Motor neuron (in vitro differentiated cells): ENCODE measurements at regions not wholly inside any gene's neighbourhood (a gene's known extent, or its start where the extent isn't known, plus 50 kb on each side); places are given as distances from the start of the nearest gene placed in this dataset.

ENCODE experiments used
- ATAC-seq, 8 experiments: fragments of 200-7000 bp; cut with Tn5 transposase; replicated peaks in 6 of 8; 2 replicates each; pipeline ENCODE4 v1.8.0; 2021; ENCODE audit warnings: mild to moderate bottlenecking in 8 of 8, moderate library complexity in 8 of 8
- H3K27ac ChIP-seq, 2 donors: fragments of 250-450 bp; sonication (Bioruptor Pico); 2 replicates each; pipeline ENCODE4 v1.9.0; 2021; ENCODE audit warnings: antibody characterized with exemption in 2 of 2, mild to moderate bottlenecking in 2 of 2, moderate library complexity in 1 of 2
- H3K4me1 ChIP-seq, 2 donors: fragments of 250-450 bp; sonication (Bioruptor Pico); replicated peaks in 1 of 2; 2 replicates each; pipeline ENCODE4 v1.6.1; 2021; ENCODE audit warnings: antibody characterized with exemption in 2 of 2, mild to moderate bottlenecking in 2 of 2, moderate library complexity in 1 of 2
- H3K4me3 ChIP-seq, 5 donors: fragments of 250-450 bp; sonication (Bioruptor Pico); 2 replicates each; pipeline ENCODE4 v1.9.0; 2021; ENCODE audit warnings: antibody characterized with exemption in 5 of 5, mild to moderate bottlenecking in 5 of 5, moderate library complexity in 4 of 5
- WGBS, 10 experiments: fragments of 450-650 bp; shearing (Covaris generic); methylation state at CpG; one replicate each; pipeline ENCODE4 v1.0.0; 2022; 5-methylcytosine and 5-hydroxymethylcytosine counted together
- in situ Hi-C, 9 experiments: fragments of 400-800 bp; cut with MboI; loops; one replicate each; pipeline ENCODE4 v1.15.0; 2021; ENCODE audit warnings: low sequenced_read_pairs in 9 of 9, low pct_unique_long_range_greater_than_20kb in 2 of 9; ENCODE audit not compliant: unreplicated experiment in 9 of 9

DNA sequence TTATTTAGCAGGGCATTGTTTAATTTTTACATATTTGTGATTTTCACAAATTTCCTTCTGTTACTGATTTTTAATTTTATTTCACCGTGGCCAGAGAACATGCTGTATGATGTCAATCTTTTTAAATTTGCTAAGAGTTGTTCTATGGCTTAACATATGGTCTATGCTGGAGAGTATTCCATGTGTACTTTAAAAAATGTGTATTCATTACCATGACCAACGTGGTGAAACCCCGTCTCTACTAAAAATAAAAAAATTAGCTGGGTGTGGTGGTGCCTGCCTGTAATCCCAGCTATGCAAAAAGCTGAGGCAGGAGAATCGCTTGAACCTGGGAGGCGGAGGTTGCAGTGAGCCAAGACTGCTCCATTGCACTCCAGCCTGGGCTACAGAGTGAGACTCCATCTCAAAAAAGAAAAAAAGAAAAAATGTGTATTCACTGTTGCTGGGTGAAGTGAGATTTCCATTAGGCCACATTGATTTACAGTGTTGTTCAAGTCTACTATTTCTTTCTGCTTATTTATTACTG lies 258.2 kb downstream of the EDEM1 start:
- Histone ChIP-seq H3K4me3 (no peak overlapping the region), H3K27ac (no peak overlapping the region), H3K4me1 (no peaks in the 10 kb centered on the region)
- ATAC-seq, result peak in 2 of 8 experiments; percentile 60 to 77
- in situ Hi-C loops, result loop anchor here in 1 of 9 experiments (25.0 kb wide), 2 partner anchors 267 to 1342 kb away; no protein-coding TSS in a partner anchor
- WGBS, 10 experiments, result 0 to 81% (median 52%) methylated on average over 2 to 5 of the region's 5 CpGs; no CpG with 5 or more reads in 2 of the 10 experiments

GRCh38 chr3:5448246-5448645 lies 260.7 kb downstream of the EDEM1 start:
- Histone ChIP-seq H3K4me3 (no peak overlapping the region), H3K4me1 (no peaks in the 10 kb centered on the region), H3K27ac (no peak overlapping the region)
- WGBS, 10 experiments, result 4 to 94% (median 62%) methylated on average over 2 to 5 of the region's 5 CpGs
- no peak for ATAC-seq
- in situ Hi-C loops, result loop anchor here in 1 of 9 experiments (25.0 kb wide), 2 partner anchors 264 to 1339 kb away; no protein-coding TSS in a partner anchor

- WGBS, 10 experiments, result 7 to 100% (median 27%) methylated on average over 1 to 2 of the region's 2 CpGs; no CpG with 5 or more reads in 4 of the 10 experiments
- Histone ChIP-seq H3K27ac (no peak overlapping the region), H3K4me3 (no peak overlapping the region), H3K4me1 (no peaks in the 10 kb centered on the region)
- peak in 3 of 8 experiments; percentile 26 to 39 (median 37) for ATAC-seq
- in situ Hi-C loops, result loop anchor here in 1 of 9 experiments (25.0 kb wide), 2 partner anchors 263 to 1338 kb away; no protein-coding TSS in a partner anchor
Measured at GRCh38 chr3:5448816-5449215, 261.3 kb downstream of the EDEM1 start.

GRCh38 chr3:5456199-5456598 lies 268.7 kb downstream of the EDEM1 start:
- in situ Hi-C loops, result no loop called here
- WGBS, 10 experiments, result 0 to 80% (median 0%) methylated on average over 1 of the region's 1 CpG; no CpG with 5 or more reads in 5 of the 10 experiments
- Histone ChIP-seq H3K27ac (no peak overlapping the region), H3K4me3 (no peak overlapping the region), H3K4me1 (no peaks in the 10 kb centered on the region)
- ATAC-seq, result no peak

- in situ Hi-C loops, result no loop called here
Measured at GRCh38 chr3:5458526-5458925, 271.0 kb downstream of the EDEM1 start.

DNA sequence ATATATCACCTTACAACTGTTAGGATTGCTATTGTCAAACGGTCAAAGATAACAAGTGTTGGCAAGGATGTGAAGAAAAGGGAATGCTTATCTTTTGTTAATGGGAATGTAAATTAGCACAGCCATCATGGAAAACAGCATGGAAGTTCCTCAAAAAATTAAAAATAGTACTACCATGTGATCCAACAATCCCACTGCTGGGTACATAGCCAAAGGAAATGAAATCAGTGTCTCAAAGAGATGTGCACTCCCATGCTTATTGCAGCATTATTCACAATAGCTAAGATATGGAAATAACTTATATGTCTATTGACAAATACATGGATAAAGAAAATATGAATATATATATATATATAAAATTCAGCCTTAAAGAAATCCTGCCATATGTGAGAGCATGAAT lies 274.6 kb downstream of the EDEM1 start:
- in situ Hi-C loops, result no loop called here
- no peak overlapping the region for H3K27ac ChIP-seq
- H3K4me3 ChIP-seq, result no peak overlapping the region
- 0 to 73% (median 40%) methylated on average over 1 of the region's 1 CpG; no CpG with 5 or more reads in 1 of the 10 experiments for WGBS, 10 experiments
- H3K4me1 ChIP-seq, result no peaks in the 10 kb centered on the region
- no peak for ATAC-seq

More at GRCh38 chr3:5458526-5458925, 271.0 kb downstream of the EDEM1 start:
- H3K4me3 ChIP-seq, result no peak overlapping the region
- H3K4me1 ChIP-seq, result no peaks in the 10 kb centered on the region
- no peak overlapping the region for H3K27ac ChIP-seq
- ATAC-seq, result no peak

DNA sequence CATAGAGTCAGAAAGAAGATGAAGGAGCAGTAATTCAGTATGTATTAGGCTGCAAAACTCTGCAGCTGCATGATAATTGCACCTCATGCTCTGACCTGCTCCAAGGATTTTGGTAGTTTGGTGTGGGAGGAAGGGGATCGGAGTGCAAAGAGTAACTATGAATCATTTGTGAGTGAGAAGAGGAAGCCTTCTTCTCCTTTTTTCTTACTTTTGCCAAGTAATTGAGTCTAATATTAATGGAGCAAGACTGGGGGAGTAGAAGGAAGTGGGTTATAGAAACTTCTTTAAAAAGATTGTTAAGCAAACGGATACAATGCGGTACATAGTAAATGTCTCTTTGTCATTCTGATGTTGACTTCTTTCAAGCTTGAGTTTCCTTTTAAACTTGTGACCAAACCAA lies 276.5 kb downstream of the EDEM1 start:
- in situ Hi-C loops, result no loop called here
- WGBS, 10 experiments, result 8 to 88% (median 52%) methylated on average over 1 to 3 of the region's 3 CpGs; no CpG with 5 or more reads in 1 of the 10 experiments
- Histone ChIP-seq H3K4me1 (no peaks in the 10 kb centered on the region), H3K4me3 (no peak overlapping the region), H3K27ac (no peak overlapping the region)
- ATAC-seq, result no peak

DNA sequence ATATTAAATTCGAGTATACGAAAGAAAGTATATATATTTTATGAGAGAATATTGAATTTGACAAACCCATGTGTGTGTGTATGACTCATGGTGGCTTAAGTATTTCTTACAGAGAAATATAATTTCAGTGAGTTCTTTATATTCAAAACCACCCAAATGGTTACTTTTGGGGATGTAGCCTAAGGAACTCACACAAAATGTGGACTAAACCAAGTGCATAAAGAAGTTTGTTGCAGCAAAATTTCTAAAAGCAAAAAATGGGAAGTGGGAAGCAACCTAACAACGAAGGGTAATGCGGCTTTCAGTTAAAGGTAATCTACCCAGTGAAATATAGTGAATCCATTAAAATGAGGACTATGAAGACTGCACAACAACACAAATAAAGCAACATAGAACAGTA lies 277.1 kb downstream of the EDEM1 start:
- in situ Hi-C loops, result no loop called here
- Histone ChIP-seq H3K4me3 (no peak overlapping the region), H3K4me1 (no peaks in the 10 kb centered on the region), H3K27ac (no peak overlapping the region)
- ATAC-seq, result no peak
- WGBS, 10 experiments, result 6 to 92% (median 65%) methylated on average over 2 to 4 of the region's 4 CpGs; no CpG with 5 or more reads in 1 of the 10 experiments

- in situ Hi-C loops, result no loop called here
- 0 to 100% (median 61%) methylated on average over 1 to 3 of the region's 3 CpGs; no CpG with 5 or more reads in 1 of the 10 experiments for WGBS, 10 experiments
Measured at GRCh38 chr3:5465183-5465582, 277.7 kb downstream of the EDEM1 start.

GRCh38 chr3:5466065-5466464 lies 278.6 kb downstream of the EDEM1 start:
- ATAC-seq, result no peak

More at GRCh38 chr3:5465183-5465582, 277.7 kb downstream of the EDEM1 start:
- Histone ChIP-seq H3K27ac (no peak overlapping the region), H3K4me3 (no peak overlapping the region), H3K4me1 (no peaks in the 10 kb centered on the region)
- ATAC-seq, result no peak

DNA sequence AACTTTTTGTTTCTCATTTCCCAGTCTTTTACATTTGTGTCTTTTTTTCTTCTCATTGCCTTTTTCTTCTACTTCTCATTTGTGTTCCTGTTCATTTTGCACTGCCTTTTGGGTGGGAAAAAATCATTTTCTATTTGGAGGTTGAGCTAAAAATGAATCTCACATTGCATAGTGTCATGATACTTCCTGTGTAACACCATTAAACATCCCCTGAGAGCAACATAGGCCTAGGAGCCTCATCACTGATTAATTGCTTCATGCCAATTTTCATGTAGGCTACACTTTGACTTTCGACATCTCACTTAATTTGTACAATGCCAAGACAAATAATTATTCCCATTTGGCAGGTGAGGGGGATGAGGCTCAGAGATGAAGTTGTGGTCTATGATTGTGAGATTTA lies 279.2 kb downstream of the EDEM1 start:
- Histone ChIP-seq H3K4me1 (no peaks in the 10 kb centered on the region), H3K27ac (no peak overlapping the region), H3K4me3 (no peak overlapping the region)
- no peak for ATAC-seq
- in situ Hi-C loops, result no loop called here
- 0 to 64% (median 0%) methylated on average over 1 of the region's 1 CpG; no CpG with 5 or more reads in 3 of the 10 experiments for WGBS, 10 experiments

More at GRCh38 chr3:5466065-5466464, 278.6 kb downstream of the EDEM1 start:
- in situ Hi-C loops, result no loop called here
- H3K4me1 ChIP-seq, result no peaks in the 10 kb centered on the region
- no peak overlapping the region for H3K4me3 ChIP-seq
- no peak overlapping the region for H3K27ac ChIP-seq
- 8 to 93% (median 73%) methylated on average over 2 to 3 of the region's 3 CpGs; no CpG with 5 or more reads in 3 of the 10 experiments for WGBS, 10 experiments

DNA sequence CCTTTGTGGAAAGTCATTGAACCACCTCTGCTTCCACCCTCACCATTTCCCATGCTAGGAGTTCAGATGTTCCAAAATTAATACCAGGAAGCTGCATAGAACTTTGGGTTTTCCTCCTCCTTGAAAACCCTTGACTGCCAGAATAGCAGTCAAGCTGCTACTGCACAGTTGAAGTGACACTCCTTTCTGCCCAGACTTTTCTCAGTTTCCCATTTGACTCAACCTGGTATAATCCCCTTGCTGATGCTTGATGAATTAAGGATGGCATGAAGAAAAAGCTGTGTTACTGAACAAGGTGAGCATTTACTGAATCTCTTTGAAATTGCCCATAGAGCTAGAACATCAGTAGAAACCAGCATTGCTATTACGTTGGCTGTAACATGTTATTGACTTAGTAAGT lies 286.0 kb downstream of the EDEM1 start:
- in situ Hi-C loops, result no loop called here
- no peak overlapping the region for H3K27ac ChIP-seq
- no peak overlapping the region for H3K4me3 ChIP-seq
- H3K4me1 ChIP-seq, result no peaks in the 10 kb centered on the region
- WGBS, 10 experiments, result 0 to 100% (median 50%) methylated on average over 1 of the region's 1 CpG; no CpG with 5 or more reads in 3 of the 10 experiments
- ATAC-seq, result no peak

DNA sequence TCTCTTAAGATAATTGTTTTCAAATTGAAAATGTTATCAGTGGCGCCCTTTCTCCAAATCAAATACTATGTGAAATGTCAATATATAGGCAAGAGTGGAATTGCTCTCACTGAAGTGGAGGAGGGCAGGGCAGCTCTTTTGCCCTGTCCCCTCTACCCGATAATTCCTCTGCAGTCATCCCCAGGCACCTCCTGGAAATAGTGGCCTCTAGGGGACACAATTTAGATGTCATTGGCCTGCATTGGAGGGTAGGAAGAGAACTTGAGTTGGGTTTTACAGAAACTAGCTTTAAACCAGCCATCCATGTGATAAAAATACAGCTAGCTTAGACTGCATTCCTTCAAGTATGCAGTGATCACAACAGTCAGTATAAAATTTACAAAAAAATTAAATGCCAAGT lies 288.9 kb downstream of the EDEM1 start:
- no peaks in the 10 kb centered on the region for H3K4me1 ChIP-seq
- no peak overlapping the region for H3K4me3 ChIP-seq
- H3K27ac ChIP-seq, result no peak overlapping the region
- in situ Hi-C loops, result no loop called here
- WGBS, 10 experiments, result 8 to 100% (median 89%) methylated on average over 1 to 2 of the region's 2 CpGs; no CpG with 5 or more reads in 3 of the 10 experiments
- no peak for ATAC-seq

DNA sequence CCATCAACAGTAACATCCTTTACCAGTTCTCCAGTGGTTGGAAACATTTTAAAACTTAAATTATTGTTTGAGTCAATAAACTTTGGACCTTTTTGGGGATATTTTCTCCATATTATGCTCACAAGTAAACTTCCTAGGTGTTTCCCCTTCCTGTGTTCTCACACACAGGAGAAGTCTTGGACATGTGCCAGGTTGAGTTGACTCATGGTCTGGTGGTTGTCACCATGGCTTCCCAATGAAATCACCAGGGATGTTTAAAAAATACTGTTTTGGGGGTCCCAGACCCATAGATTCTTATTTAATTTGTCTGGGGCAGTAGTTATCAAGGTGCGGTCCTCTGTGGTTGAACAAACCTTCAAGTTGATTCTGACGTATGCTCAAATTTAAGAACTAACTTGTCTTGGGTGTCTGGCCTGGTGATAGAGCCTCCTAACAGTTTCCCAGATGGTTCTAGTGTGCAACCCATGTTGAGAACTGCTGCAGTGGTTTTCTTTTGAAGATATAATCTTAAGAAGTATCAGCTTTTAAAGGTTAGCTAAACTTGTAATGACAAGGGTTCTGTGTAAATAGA lies 291.8 kb downstream of the EDEM1 start:
- Histone ChIP-seq H3K4me3 (no peak overlapping the region), H3K4me1 (no peaks in the 10 kb centered on the region), H3K27ac (no peak overlapping the region)
- no peak for ATAC-seq
- in situ Hi-C loops, result no loop called here
- WGBS, 10 experiments, result 34 to 100% (median 67%) methylated on average over 1 to 2 of the region's 2 CpGs; no CpG with 5 or more reads in 5 of the 10 experiments
